Liver (tissue), 3 donors: ENCODE measurements at regions not wholly inside any gene's neighbourhood (a gene's known extent, or its start where the extent isn't known, plus 50 kb on each side); places are given as distances from the start of the nearest gene placed in this dataset.

Experiments used
- CTCF ChIP-seq: fragments of 150-350 bp; IDR thresholded peaks from 2 replicates; pipeline ENCODE4 v1.5.1; 2017; ENCODE audit warnings: improper control_type of control experiment, low read depth, low read length; ENCODE audit not compliant: missing input control
- HNF4A ChIP-seq, 2 donors: conservative IDR thresholded peaks; 2 replicates each; pipeline ENCODE4 v1.6.1; 2016; ENCODE audit warnings: antibody characterized with exemption in 2 of 2, mild to moderate bottlenecking in 2 of 2
- JUND ChIP-seq, 2 donors: IDR thresholded peaks; 2 replicates each; pipeline ENCODE4 v1.6.1; 2016; ENCODE audit warnings: antibody characterized with exemption in 2 of 2
- TF ChIP-seq, protein P1 (sequence below): IDR thresholded peaks from 2 replicates; pipeline ENCODE4 v1.6.1; 2016; ENCODE audit warnings: antibody characterized with exemption, mild to moderate bottlenecking
- donor health status: healthy.
- donor health status: healthy.

DNA sequence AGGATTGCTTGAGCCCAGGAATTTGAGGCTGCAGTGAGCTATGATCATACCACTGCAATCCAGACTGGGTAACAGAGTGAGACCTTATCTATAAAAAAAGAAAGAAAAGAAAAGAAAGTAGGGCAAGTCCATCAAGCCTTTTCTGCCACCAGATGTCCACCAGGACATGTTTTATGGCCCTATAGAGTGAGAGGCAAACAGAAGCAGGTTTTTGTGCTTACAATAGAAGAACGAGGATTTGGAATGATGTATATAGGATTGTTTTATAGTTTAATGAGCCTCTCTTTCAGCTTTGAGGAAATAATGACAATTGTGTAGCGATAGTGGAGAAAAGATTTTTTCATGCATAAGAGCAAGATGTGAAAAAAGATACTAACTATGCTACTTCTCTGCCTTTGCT, 480.5 kb downstream of the KLF12 start:
- TF ChIP-seq, protein P1, sequence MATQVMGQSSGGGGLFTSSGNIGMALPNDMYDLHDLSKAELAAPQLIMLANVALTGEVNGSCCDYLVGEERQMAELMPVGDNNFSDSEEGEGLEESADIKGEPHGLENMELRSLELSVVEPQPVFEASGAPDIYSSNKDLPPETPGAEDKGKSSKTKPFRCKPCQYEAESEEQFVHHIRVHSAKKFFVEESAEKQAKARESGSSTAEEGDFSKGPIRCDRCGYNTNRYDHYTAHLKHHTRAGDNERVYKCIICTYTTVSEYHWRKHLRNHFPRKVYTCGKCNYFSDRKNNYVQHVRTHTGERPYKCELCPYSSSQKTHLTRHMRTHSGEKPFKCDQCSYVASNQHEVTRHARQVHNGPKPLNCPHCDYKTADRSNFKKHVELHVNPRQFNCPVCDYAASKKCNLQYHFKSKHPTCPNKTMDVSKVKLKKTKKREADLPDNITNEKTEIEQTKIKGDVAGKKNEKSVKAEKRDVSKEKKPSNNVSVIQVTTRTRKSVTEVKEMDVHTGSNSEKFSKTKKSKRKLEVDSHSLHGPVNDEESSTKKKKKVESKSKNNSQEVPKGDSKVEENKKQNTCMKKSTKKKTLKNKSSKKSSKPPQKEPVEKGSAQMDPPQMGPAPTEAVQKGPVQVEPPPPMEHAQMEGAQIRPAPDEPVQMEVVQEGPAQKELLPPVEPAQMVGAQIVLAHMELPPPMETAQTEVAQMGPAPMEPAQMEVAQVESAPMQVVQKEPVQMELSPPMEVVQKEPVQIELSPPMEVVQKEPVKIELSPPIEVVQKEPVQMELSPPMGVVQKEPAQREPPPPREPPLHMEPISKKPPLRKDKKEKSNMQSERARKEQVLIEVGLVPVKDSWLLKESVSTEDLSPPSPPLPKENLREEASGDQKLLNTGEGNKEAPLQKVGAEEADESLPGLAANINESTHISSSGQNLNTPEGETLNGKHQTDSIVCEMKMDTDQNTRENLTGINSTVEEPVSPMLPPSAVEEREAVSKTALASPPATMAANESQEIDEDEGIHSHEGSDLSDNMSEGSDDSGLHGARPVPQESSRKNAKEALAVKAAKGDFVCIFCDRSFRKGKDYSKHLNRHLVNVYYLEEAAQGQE, result no peak
- TF ChIP-seq CTCF (no peak), HNF4A (conservative IDR thresholded peaks at IDR 0.05) (no peak), JUND (IDR thresholded peaks at IDR 0.05) (no peak)
